EH (cell line): ENCODE measurements at regions not wholly inside any gene's neighbourhood (a gene's known extent, or its start where the extent isn't known, plus 50 kb on each side); places are given as distances from the start of the nearest gene placed in this dataset.

ENCODE experiments used
- DNase-seq: peaks from one replicate; pipeline ENCODE4 v3.0.0-alpha.2; 2015; ENCODE audit warnings: low read depth

DNA sequence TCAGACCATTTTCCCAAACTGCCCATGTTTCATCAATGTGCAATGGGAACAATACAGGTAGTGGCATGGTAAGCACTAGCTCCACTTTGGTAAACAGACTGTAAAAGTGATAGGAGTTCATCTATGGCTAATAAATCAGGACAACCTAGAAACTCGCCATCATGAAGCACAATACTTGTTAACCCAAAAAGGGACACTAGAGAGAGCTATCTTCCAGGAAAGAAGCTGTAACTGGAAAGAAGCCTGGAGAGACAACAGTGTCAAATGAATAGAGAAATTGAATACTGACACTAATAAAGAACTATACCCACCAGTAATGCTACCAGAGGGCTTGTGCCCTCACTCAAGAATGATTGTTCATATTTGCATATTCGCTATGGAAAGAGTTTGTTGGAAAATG lies 164.7 kb upstream of the RGS18 start:
- no peak for DNase-seq

GRCh38 chr1:192002063-192002462 lies 156.2 kb upstream of the RGS18 start:
- DNase-seq, result no peak

DNA sequence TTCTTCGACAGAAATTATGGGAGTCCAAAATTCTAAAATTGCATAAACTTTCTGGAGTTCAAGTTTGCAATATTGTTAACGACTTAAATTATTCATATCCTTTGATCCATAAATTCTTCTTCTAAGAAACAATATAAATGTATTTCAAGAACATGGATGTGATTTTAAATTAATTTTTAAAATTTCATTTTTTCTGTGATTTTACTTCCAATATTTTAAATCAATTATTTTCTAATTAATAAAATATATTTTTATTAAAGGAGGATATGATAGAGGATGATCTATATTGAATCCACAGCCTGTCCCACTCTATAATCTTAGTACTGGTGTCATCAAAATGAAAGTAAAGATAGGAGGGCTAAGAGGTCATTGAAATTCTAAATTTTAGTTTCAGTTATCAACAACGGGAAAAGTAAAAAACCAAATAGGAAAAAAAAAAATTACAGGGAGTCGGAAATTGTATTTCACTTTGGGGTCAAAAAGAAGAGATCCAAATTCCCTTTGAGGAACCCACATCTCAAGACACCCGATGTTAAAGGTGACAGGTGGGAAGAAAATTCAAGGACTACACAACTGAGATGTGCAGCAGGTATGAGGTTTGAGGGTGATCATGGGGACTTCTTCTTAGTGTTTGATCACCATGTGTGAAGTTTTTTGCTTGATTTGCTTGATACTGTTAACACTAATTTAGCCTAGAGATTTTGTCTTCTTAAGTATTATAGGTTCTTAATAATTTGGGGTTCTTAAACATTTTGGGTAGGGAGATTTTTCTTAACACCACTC lies 154.8 kb upstream of the RGS18 start:
- DNase-seq, result no peak

DNA sequence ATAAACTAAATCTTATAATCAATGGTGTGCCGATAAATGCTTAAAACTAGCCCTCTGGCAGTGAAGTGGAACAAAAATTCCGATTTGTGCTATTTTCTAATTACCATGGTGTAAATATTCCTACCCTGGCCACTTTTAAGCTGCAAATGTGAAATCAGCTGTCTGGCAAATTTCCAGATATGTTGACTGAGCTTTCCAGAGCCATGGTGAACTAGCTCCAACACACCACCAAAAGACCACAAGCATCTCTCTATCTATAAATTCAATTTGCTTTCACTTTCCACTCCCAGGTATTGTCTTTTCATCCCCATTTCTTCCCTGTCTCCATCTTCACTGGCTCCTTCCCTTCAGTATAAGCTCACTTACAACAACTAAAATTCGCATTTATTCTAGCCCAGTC lies 152.3 kb upstream of the RGS18 start:
- no peak for DNase-seq

GRCh38 chr1:192008281-192008825 lies 149.9 kb upstream of the RGS18 start:
- no peak for DNase-seq

DNA sequence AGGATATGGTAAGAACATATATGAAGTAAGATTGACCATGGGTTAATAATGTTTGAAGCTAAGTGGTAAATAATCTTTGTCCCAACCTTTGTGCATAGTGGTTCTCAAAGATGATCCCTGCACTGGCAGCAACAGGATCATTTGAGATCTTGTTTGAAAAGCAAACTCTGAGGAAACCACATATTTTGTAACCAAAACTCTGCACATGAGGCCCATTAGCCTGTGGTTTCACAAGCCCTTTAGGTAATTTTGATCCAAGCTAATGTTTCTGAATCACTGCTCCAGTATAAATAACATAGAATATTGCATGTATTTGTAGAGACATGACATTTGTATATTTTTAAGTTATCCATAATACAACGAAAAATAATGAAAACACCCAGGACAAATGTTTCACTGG lies 147.9 kb upstream of the RGS18 start:
- DNase-seq, result no peak

GRCh38 chr1:192011525-192011924 lies 146.7 kb upstream of the RGS18 start:
- DNase-seq, result no peak

DNA sequence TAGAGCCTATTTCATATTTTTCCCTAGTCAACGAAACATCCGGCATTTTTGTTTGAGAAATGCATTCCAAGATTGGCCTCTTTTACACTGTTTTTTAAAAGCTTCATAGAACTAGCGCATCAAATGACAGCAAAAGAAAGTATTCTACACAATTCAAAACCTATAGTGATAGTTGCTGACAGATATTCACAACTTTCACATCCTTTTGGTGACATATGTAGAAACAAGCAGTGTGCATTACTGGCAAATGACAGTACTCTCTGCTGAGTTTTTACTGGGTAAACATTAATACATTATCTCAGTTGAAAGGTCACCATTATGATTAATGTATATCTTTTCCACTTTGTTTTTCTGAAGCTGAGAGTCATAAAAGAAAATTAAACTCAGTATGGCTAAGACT lies 135.4 kb upstream of the RGS18 start:
- DNase-seq, result no peak

- DNase-seq, result no peak
Measured at GRCh38 chr1:192024881-192025280, 133.4 kb upstream of the RGS18 start.

- no peak for DNase-seq
Measured at GRCh38 chr1:192038567-192038966, 119.7 kb upstream of the RGS18 start.

GRCh38 chr1:192045131-192045530 lies 113.1 kb upstream of the RGS18 start:
- DNase-seq, result no peak

DNA sequence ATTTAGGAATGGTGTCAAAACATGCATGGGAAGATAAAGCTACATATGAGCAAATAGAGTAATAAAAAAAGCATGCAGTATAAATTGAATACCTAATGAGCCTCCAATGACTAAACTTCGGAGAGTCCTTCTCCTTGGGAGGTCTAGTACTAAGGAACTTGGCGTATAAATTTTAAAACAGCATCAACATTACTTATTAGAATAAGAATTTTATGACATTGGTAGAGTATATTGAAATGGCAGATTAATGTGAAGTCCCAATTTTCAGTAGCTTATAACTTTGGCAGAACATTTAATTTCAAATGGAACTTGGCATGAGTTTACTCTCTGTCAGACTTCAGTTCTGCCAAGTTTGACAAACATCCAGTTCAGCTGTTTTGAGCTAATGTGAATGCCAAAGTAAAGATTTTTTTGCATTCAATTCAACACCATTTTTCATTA lies 104.7 kb upstream of the RGS18 start:
- no peak for DNase-seq

GRCh38 chr1:192057766-192058165 lies 100.5 kb upstream of the RGS18 start:
- DNase-seq, result no peak

DNA sequence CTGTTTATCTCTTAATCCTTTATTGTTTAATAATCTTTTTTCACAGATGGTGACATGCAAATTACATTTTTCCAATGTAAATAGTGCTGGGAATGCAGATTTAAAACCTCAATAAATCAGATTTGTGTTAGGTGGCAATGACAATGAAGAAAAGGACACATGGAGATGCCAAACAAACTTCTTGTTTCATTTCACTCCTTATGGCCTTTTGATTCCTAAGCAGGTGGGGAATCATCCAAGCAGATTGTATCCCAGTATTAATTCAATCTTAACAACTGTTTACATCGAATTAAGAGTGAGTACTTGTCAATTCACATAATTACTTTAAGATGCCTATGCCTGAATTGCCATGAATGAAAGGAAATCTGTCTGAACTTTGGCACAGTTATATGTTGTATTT lies 98.9 kb upstream of the RGS18 start:
- DNase-seq, result no peak

DNA sequence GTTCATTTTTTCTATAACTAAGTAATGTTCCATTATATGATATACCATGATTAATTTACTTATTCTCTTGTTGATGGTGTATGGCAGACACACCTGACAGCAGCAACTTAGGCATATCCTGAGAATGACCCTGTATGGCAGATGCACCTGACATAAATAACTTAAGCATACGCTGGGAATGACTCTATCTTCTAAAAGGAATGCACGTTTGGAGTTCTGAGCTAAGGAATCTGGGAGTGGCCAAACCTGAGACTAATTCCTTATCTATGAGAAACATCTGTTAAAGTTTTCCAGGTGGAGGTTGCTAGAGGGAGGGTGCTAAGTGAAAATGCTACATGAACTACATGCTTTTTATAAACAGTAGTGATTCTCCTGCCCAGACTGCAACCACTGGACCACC lies 96.7 kb upstream of the RGS18 start:
- DNase-seq, result no peak

DNA sequence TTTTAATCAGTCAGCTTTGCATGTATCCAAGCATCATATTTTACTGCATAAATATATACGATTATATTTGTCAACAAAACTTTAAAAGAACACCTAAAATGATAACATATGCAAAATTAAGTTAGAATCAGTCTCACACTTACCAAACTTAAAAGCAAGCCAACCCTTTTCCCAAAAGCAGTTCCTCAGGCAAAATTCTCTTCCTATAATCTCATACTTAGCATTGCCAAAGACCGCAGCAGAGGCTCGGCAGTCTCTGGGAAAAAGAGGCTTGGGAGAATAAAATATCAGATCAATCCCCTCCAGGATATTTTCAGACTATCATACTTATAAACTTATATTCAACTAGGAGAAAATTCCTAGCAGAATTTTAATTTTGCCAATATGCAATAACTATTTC lies 93.2 kb upstream of the RGS18 start:
- DNase-seq, result no peak

DNA sequence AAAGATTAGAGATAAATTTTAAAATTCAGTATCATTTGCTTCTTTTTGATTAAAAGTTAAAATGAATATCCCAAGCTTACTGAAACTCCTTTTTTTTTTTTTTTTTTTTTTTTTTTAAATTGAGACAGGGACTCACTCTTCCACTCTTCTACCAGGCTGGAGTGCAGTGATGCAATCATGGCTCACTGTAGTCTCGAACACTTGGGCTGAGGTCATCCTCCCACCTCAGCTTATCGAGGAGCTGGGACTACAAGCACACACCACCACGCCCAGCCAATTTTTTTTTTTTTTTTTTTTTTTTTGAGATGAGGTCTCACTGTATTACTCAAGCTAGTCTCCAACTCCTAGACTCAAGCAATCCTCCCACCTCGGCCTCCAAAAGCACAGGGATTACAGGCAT lies 92.1 kb upstream of the RGS18 start:
- no peak for DNase-seq

DNA sequence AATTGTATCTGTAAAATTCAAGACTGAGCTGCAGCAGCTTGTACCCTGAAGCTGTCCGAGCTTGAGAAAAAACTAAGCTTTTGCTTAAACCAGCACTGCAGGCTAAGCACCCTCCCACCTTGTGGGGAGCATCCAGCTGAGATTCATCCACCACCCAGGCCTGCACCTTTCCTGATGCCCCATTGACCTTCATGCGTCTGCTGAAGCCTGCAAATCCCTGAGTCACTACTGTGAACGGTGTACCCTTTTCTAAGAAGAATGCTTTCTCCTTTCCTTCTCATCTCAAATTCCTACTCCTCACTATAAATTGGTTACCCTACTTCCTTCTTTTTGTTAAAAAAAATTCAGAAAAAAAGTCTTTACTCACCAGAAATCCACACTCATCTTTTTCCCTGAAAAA lies 90.9 kb upstream of the RGS18 start:
- DNase-seq, result no peak

GRCh38 chr1:192070213-192070612 lies 88.0 kb upstream of the RGS18 start:
- no peak for DNase-seq

GRCh38 chr1:192080684-192081083 lies 77.6 kb upstream of the RGS18 start:
- no peak for DNase-seq

- no peak for DNase-seq
Measured at GRCh38 chr1:192081359-192081758, 76.9 kb upstream of the RGS18 start.

GRCh38 chr1:192086644-192087043 lies 71.6 kb upstream of the RGS18 start:
- DNase-seq, result no peak

DNA sequence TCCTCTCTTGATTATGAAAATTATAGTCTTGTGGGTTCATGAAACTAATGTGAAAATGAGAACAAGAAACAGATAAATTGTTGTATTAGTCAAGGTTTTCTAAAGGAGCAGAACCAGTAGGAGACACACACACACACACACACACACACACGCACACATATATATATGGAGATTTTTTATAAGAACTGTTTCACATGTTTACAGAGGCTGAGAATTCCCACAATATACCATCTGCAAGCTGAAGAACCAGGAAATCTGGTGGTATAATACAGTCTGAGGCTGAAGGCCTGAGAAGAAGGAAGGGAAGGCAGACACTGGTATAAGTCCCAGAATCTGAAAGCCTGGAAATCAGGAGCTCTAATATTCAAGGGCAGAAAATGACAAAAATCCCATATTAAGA lies 70.9 kb upstream of the RGS18 start:
- DNase-seq, result no peak

- DNase-seq, result no peak
Measured at GRCh38 chr1:192088496-192088895, 69.8 kb upstream of the RGS18 start.
